Sigmoid colon (tissue), 6 donors: ENCODE measurements at regions not wholly inside any gene's neighbourhood (a gene's known extent, or its start where the extent isn't known, plus 50 kb on each side); places are given as distances from the start of the nearest gene placed in this dataset.

ENCODE experiments used
- DNase-seq: peaks from one replicate; pipeline ENCODE4 v3.0.0-alpha.2; 2019
- H3K27ac ChIP-seq, 4 donors: fragments of 200-600 bp; sonication (generic); one replicate each; pipeline ENCODE4 v1.5.1; 2016 to 2019; ENCODE audit warnings: mild to moderate bottlenecking in 1 of 4
- H3K27me3 ChIP-seq, 3 donors: fragments of 200-600 bp; sonication (generic); one replicate each; pipeline ENCODE4 v1.5.1; 2019; ENCODE audit warnings: mild to moderate bottlenecking in 1 of 3
- H3K36me3 ChIP-seq, 4 donors: fragments of 200-600 bp; sonication (generic); one replicate each; pipeline ENCODE4 v1.5.1; 2016 to 2019
- H3K4me1 ChIP-seq, 4 donors: fragments of 200-600 bp; sonication (generic); one replicate each; pipeline ENCODE4 v1.5.1; 2017 to 2019
- H3K4me3 ChIP-seq, 4 donors: fragments of 200-600 bp; sonication (generic); one replicate each; pipeline ENCODE4 v1.5.1; 2017 to 2019; ENCODE audit warnings: mild to moderate bottlenecking in 2 of 4, moderate library complexity in 1 of 4
- H3K9me3 ChIP-seq, 4 donors: fragments of 200-600 bp in 3 of 4; sonication (generic) in 3 of 4; one replicate each; pipeline versions ENCODE4 v1.5.1 to v1.6.1; 2013 to 2019
- CTCF ChIP-seq, 4 experiments: fragments of 450-650 bp in 3 of 4; fragments of 200-600 bp in 1 of 4; IDR thresholded peaks; one replicate each; pipeline ENCODE4 v1.5.1; 2016 to 2019; ENCODE audit warnings: antibody characterized with exemption in 4 of 4, mild to moderate bottlenecking in 3 of 4, moderate library complexity in 2 of 4
- EP300 ChIP-seq, 4 donors: sonication (generic); formaldehyde crosslinking; IDR thresholded peaks; one replicate each; pipeline ENCODE4 v1.6.1; 2017; ENCODE audit warnings: antibody characterized with exemption in 4 of 4
- POLR2A ChIP-seq, 2 donors: fragments of 450-650 bp; IDR thresholded peaks; one replicate each; pipeline ENCODE4 v1.6.1; 2016; ENCODE audit warnings: antibody characterized with exemption in 2 of 2, mild to moderate bottlenecking in 2 of 2, moderate library complexity in 2 of 2
- POLR2AphosphoS5 ChIP-seq, 4 donors: sonication (generic); formaldehyde crosslinking; IDR thresholded peaks; one replicate each; pipeline ENCODE4 v1.6.1; 2017; ENCODE audit warnings: antibody characterized with exemption in 4 of 4
- WGBS, 2 donors: extraction: QIAGEN DNeasy Blood & Tissue Kit; methylation state at CpG; one replicate each; pipeline ENCODE4 v1.1.7; 2013; 5-methylcytosine and 5-hydroxymethylcytosine counted together
- intact Hi-C: fragments of 100-400 bp; cut with DNase I; formaldehyde crosslinking; loops from one replicate; pipeline ENCODE4 v1.15.1; 2023
- donor health status: healthy with polysubstance abuse.
- donor health status: healthy.

DNA sequence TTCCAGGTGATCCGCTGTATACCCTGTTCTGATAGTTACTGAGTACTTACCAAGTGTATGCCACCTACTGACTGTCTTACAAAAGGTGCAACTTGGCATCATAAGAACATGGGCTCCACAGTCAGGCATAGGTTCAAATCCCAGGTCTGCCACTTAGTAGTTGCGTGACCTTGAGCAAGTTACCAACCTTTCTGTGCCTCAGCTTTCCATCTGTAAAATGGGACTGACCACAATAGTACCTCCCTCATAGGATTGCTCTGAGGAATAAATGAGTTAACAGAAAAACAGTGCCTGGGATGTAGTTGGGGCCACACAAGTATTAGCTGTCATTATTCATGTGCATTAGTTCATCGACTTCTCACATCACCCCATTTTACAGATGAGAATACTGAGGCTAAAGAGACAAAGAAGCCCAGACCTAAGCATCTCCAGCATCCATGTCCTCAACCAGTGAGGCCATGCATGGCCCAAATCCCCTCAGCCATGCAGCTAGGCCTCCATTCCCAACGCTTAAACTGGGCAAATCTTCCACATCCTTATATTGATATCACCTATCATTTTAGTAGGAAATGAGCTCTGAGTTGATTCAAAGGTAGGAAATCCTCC, 51.3 kb upstream of the UBE2L5 start:
- no peaks in the 10 kb centered on the region for H3K9me3 ChIP-seq
- no peak for TF ChIP-seq CTCF (IDR thresholded peaks at IDR 0.05)
- TF ChIP-seq POLR2A (IDR thresholded peaks at IDR 0.05), result no peak
- TF ChIP-seq EP300 (IDR thresholded peaks at IDR 0.05), result no peak
- no peaks in the 10 kb centered on the region for H3K27me3 ChIP-seq
- H3K4me3 ChIP-seq, result no peak overlapping the region
- H3K27ac ChIP-seq, result no peak overlapping the region
- WGBS, 2 donors, result 76 to 85% methylated on average over 4 of the region's 4 CpGs
- DNase-seq, result no peak
- intact Hi-C loops, result no loop called here
- peaks cover 0 to 15% (median 0%) of the 10 kb centered on the region in 4 donors for H3K4me1 ChIP-seq
- H3K36me3 ChIP-seq, result no peaks in the 10 kb centered on the region

GRCh38 chr13:30371649-30372265, 50.5 kb upstream of the UBE2L5 start:
- DNase-seq, result no peak
- no peaks in the 10 kb centered on the region for H3K9me3 ChIP-seq
- H3K27ac ChIP-seq, result no peak overlapping the region
- no peaks in the 10 kb centered on the region for H3K36me3 ChIP-seq
- peaks cover 0 to 15% (median 0%) of the 10 kb centered on the region in 4 donors for H3K4me1 ChIP-seq
- no peak overlapping the region for H3K4me3 ChIP-seq
- no peaks in the 10 kb centered on the region for H3K27me3 ChIP-seq
- 7 to 15% methylated on average over 14 of the region's 14 CpGs for WGBS, 2 donors
- no peak for TF ChIP-seq POLR2A (IDR thresholded peaks at IDR 0.05)
- TF ChIP-seq EP300 (IDR thresholded peaks at IDR 0.05), result no peak
- TF ChIP-seq CTCF (IDR thresholded peaks at IDR 0.05), result no peak
- no peak for TF ChIP-seq POLR2AphosphoS5 (IDR thresholded peaks at IDR 0.05)
- intact Hi-C loops, result no loop called here
